GM21529 (cell line): ENCODE measurements at regions not wholly inside any gene's neighbourhood (a gene's known extent, or its start where the extent isn't known, plus 50 kb on each side); places are given as distances from the start of the nearest gene placed in this dataset.

ENCODE experiments used
- ATAC-seq: cut with Tn5 transposase; IDR thresholded peaks from one replicate; pipeline ENCODE4 v1.9.1; 2021; ENCODE audit not compliant: unreplicated experiment

GRCh38 chr15:62532367-62532766, 367.3 kb upstream of the C2CD4B start:
- ATAC-seq = no peak

GRCh38 chr15:62533687-62534086, 368.6 kb upstream of the C2CD4B start:
- no peak for ATAC-seq

- no peak for ATAC-seq
These were observed 369.9 kb upstream of the C2CD4B start for GRCh38 chr15:62534996-62535395.

- ATAC-seq = no peak
These were observed 374.2 kb upstream of the C2CD4B start for GRCh38 chr15:62539236-62539635.

GRCh38 chr15:62541250-62541649, 376.2 kb upstream of the C2CD4B start:
- no peak for ATAC-seq

DNA sequence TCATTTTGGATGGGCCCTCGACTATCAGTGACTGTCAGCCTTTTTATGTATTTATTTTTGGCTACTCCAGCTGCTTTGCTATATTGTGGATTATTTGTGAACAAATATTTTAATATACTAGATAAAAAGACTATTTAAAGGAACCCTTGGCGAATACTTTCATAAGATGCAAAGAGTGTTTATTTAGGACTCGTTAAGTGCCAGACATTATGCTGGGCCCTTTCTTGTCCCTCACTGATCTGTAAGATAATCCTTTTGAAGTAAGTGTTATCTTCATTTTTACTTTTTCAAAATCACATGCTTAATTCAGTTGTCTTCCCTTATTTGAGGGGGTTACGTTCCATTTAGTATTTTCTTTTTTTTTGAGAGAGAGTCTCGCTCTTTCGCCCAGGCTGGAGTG, 376.8 kb upstream of the C2CD4B start:
- no peak for ATAC-seq

DNA sequence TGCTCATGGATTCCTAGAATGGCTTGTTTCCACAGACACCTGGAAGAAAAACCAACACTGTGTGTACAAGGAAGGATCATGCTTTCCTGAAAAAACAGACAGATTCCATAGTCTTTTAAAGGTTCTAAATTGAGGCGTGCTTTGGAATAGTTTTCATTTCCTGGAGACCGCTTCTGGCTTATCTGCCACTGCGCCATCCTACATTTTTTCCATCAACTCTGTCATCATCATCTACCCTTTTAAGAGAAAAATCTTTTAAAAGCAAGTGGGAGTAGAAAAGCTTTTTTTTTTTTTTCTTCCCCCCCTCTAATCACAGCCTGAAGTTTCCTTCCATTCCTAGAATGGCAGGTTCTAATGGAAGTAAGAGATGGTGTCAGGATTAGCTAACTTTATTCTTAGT, 379.4 kb upstream of the C2CD4B start:
- no peak for ATAC-seq

DNA sequence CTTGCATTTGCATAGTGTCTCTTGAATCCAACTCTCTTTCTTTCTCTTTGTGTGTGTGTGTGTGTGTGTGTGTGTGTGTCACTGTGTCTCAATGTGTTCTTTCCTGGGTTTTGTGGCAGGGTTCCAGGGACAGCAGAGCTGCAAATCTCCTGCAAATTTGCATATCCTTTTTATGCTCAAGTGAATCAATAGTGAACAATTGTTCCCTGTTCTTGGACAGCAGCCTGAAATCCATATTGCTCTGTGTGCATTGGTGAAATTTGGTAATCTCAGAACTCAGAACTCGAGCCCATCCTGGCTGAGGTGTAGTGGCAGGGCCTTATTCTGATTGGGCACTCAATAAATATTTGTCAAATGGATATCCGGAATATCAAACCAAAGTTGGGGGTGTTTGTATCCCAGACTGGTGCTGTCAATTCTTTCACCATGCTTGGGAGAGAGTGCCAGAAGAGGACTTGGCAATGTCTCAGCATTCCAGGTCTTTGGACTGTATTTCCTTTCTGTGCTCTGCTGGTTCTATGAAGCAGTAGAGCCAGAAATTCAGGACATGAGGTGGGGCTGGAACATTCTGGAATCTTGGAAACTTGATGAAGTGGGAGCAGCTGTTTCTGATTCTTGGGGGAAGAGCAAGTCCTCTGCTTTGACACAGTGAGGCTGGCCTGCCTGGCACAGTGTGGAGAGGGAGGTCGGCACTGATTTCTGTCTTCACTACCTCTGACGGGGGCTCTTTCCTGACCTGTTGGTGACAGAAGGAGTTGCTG, 380.6 kb upstream of the C2CD4B start:
- no peak for ATAC-seq

DNA sequence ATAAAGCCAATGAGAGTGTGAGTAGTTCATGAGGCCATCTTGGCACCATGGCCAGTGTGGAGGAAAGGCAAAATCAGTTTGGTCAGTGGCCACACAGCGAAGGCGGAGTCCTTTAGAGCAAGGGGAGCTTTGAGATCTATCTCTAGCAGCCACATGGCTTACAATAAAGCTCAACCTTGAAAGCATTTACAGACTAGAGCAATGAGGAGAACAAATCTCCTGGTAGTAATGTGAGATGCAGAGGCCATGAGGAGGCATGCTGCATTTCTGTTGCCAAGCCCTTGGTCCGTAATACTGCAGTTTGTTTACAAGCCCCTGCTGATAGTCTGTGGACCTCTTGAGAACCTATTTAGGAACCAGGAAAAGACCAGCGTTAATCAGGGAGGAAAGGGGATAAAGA, 381.5 kb upstream of the C2CD4B start:
- ATAC-seq = no peak

DNA sequence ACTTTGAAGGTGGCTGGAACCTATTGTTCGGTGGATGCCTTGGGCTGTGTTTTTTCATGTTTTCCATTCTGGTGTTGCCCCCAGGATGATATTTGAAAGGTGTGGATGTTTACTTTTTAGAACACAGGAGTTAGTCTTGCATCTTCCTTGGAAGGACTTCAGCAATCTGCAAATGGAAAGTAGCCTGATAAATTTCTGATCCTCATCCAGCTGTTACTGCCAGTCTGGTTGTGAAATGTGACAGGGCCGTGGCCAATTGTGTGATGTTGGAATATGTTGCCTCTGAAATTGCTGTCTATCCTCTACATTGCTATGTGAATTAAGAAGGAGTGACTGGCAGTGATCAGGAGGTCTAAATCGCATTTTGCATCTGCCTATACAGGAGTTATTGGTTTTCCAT, 382.5 kb upstream of the C2CD4B start:
- no peak for ATAC-seq

- ATAC-seq = no peak
These were observed 384.4 kb upstream of the C2CD4B start for GRCh38 chr15:62549345-62549970.

DNA sequence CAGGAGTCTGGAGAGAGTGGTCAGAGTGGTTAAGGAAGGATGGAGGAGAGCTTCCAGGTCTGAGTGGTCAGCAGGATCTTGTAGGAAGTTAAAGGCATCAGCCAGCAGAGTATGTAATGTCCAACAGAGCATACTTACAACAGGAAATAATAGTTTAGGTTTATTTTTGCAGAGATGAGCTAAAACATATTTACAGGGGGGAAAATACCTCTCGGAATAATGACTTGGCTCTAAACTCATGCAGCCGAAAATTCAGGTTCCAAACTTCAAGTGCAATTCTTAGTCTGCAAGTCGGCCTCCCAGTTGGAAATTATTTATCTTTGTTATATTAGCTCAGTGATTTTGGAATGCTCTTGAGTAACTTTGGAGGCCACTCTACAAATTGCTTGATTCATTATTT, 385.0 kb upstream of the C2CD4B start:
- ATAC-seq = no peak

DNA sequence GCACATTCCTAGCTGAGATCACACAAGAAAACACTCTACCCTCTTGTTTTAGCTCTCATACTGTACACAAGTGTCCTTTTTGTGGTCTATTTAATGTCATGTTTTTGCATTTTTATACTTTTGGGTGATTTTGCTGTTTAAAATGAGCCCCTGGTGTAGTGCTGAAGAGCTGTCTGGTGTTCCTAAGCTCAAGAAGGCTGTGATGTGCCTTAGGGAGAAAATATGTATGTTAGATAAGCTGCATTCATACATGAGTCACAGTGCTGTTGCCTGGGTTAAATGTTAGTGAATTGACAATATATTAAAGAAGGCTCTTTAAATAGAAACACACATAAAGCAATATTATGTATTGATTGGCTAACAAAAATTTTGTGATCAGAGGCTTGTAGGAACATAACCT, 387.4 kb upstream of the C2CD4B start:
- no peak for ATAC-seq

DNA sequence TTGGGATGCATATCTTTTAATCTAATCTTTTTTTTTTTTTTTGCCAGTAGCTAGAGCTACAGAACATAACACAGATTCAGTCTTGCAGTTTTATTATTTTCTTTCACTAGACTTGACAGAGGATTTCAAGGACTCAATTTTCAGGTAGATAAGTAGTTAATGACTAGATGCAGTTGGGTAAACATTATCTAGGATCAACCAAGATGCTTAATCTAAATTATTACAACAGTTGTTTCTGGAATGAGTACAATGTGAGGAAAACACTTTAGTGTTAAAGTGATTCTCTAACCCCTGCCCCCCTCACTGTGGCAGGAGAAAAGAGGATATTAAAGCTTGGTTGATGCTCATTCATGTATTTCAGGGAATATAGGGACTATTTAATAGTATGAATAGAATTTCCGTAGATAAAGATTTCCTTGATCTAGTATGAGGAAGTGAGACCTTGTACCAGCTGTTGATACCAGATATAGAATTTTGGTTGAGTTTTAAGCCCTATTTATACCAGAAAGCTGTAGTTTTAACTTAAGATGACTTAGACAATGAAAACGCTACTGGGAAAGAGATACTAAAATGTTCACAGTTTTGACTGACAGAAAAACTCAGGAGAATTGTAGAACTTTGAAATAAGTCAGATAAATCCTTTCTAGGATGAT, 389.0 kb upstream of the C2CD4B start:
- no peak for ATAC-seq

GRCh38 chr15:62558640-62559380, 393.7 kb upstream of the C2CD4B start:
- no peak for ATAC-seq

GRCh38 chr15:62559381-62559733, 394.3 kb upstream of the C2CD4B start:
- no peak for ATAC-seq

- no peak for ATAC-seq
These were observed 396.0 kb upstream of the C2CD4B start for GRCh38 chr15:62561059-62561519.

- ATAC-seq = no peak
These were observed 396.5 kb upstream of the C2CD4B start for GRCh38 chr15:62561571-62561970.

DNA sequence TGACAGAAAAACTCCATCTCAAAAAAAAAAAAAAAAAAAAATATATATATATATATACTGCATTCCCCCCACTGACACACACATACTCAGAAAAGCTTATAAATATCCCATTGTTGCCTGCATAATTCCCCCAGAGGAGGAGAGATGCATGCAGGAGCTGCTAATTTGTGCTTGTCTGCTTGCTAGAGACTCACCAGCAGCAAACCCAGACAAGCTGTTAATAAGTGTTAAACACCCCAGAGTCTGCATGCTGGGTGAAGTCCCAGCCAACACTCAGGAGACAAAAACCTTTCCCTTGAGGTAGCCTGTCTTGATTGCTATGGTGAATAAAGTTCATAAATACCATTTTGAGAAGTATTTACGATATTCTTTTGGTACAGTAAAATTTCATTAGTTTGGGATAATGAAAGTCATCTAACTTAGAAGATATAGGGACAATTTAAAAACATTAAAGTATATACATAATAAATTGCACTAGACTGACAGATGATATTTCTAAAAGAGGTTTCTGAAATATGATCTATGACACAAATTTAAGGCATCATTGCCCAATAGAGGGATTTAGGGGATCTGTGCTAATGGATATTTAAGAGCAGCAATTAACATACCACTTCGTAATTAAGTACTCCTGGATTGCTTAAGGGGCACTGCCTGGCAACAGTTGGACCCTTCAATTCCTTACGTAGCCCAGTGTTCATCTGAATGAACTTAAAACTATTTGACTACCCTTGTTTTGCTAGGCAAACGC, 400.0 kb upstream of the C2CD4B start:
- no peak for ATAC-seq

- no peak for ATAC-seq
These were observed 400.5 kb upstream of the C2CD4B start for GRCh38 chr15:62565634-62566026.

- no peak for ATAC-seq
These were observed 401.2 kb upstream of the C2CD4B start for GRCh38 chr15:62566248-62566647.
